HL-60 (cell line): ENCODE measurements at regions not wholly inside any gene's neighbourhood (a gene's known extent, or its start where the extent isn't known, plus 50 kb on each side); places are given as distances from the start of the nearest gene placed in this dataset.

Experiments used
- CTCF ChIP-seq: IDR thresholded peaks from one replicate; pipeline ENCODE4 v1.5.1; 2011; ENCODE audit warnings: low read length, control low read depth, inconsistent platforms; ENCODE audit not compliant: insufficient read depth
- GABPA ChIP-seq: IDR thresholded peaks from 2 replicates; pipeline ENCODE4 v1.6.1; 2012; ENCODE audit warnings: low read depth
- POLR2AphosphoS5 ChIP-seq: IDR thresholded peaks from 2 replicates; pipeline ENCODE4 v1.6.1; 2012; ENCODE audit warnings: low read depth
- REST ChIP-seq: IDR thresholded peaks from 2 replicates; pipeline ENCODE4 v1.6.1; 2012; ENCODE audit warnings: low read depth; ENCODE audit not compliant: insufficient replicate concordance

- TF ChIP-seq CTCF, result no peak
- no peak for TF ChIP-seq GABPA
- TF ChIP-seq REST, result no peak
- TF ChIP-seq POLR2AphosphoS5, result no peak
Observed at GRCh38 chr1:187716160-187716559, 887.4 kb downstream of the PLA2G4A start.
